ENCODE measurements at regions not wholly inside any gene's neighbourhood (a gene's known extent, or its start where the extent isn't known, plus 50 kb on each side); places are given as distances from the start of the nearest gene placed in this dataset.
"Not testable (repeated sequence)": the region's sequence is repeated elsewhere in the genome, so short reads cannot be mapped to it uniquely, and the experiment has no call there.

- DNase-seq (ENCODE audit: low read depth, low spot score) = no peak
Observed at GRCh38 chr22:27578937-27579617, 222.5 kb downstream of the MN1 start.

- DNase-seq (ENCODE audit: low read depth, low spot score) = no peak
Observed at GRCh38 chr22:27580311-27580897, 221.2 kb downstream of the MN1 start.

GRCh38 chr22:27581236-27581635 is 220.3 kb downstream of the MN1 start:
- no peak for DNase-seq (ENCODE audit: low read depth, low spot score)

GRCh38 chr22:27581688-27582087 is 219.9 kb downstream of the MN1 start:
- no peak for DNase-seq (ENCODE audit: low read depth, low spot score)

GRCh38 chr22:27583856-27584255 is 217.7 kb downstream of the MN1 start:
- no peak for DNase-seq (ENCODE audit: low read depth, low spot score)

- DNase-seq (ENCODE audit: low read depth, low spot score) = no peak
Observed at GRCh38 chr22:27585141-27585540, 216.4 kb downstream of the MN1 start.

GRCh38 chr22:27588268-27588667 is 213.3 kb downstream of the MN1 start:
- no peak for DNase-seq (ENCODE audit: low read depth, low spot score)

GRCh38 chr22:27588915-27589314 is 212.6 kb downstream of the MN1 start:
- no peak for DNase-seq (ENCODE audit: low read depth, low spot score)

- DNase-seq (ENCODE audit: low read depth, low spot score) = no peak
Observed at GRCh38 chr22:27591060-27591459, 210.5 kb downstream of the MN1 start.

GRCh38 chr22:27593378-27593777 is 208.2 kb downstream of the MN1 start:
- DNase-seq (ENCODE audit: low read depth, low spot score) = no peak

- no peak for DNase-seq (ENCODE audit: low read depth, low spot score)
Observed at GRCh38 chr22:27594020-27594419, 207.5 kb downstream of the MN1 start.

- DNase-seq (ENCODE audit: low read depth, low spot score) = no peak
Observed at GRCh38 chr22:27594474-27595134, 207.0 kb downstream of the MN1 start.

- DNase-seq (ENCODE audit: low read depth, low spot score) = no peak
Observed at GRCh38 chr22:27596133-27596870, 205.3 kb downstream of the MN1 start.

GRCh38 chr22:27597703-27598444 is 203.7 kb downstream of the MN1 start:
- DNase-seq (ENCODE audit: low read depth, low spot score) = no peak

GRCh38 chr22:27598792-27599191 is 202.8 kb downstream of the MN1 start:
- no peak for DNase-seq (ENCODE audit: low read depth, low spot score)

- DNase-seq (ENCODE audit: low read depth, low spot score) = no peak
Observed at GRCh38 chr22:27601195-27601594, 200.4 kb downstream of the MN1 start.

- DNase-seq (ENCODE audit: low read depth, low spot score) = no peak
Observed at GRCh38 chr22:27602390-27602789, 199.2 kb downstream of the MN1 start.

GRCh38 chr22:27603111-27603799 is 198.3 kb downstream of the MN1 start:
- DNase-seq (ENCODE audit: low read depth, low spot score) = no peak

- DNase-seq (ENCODE audit: low read depth, low spot score) = peak; percentile 8
Observed at GRCh38 chr22:27603800-27604144, 197.8 kb downstream of the MN1 start.

GRCh38 chr22:27605390-27605789 is 196.2 kb downstream of the MN1 start:
- DNase-seq (ENCODE audit: low read depth, low spot score) = no peak

- not testable (repeated sequence) for DNase-seq (ENCODE audit: low read depth, low spot score)
Observed at GRCh38 chr22:27607750-27608149, 193.8 kb downstream of the MN1 start.

All from pulmonary artery endothelial cell (primary cell).